K562 (cell line): ENCODE measurements at regions not wholly inside any gene's neighbourhood (a gene's known extent, or its start where the extent isn't known, plus 50 kb on each side); places are given as distances from the start of the nearest gene placed in this dataset.

Experiments used
- ATAC-seq: fragments of 200-7000 bp; cut with Tn5 transposase; 3 replicates; pipeline ENCODE4 v1.9.1; 2020; ENCODE audit warnings: moderate library complexity
- BruUV-seq: library from RNA; stranded (reverse); fragments of 400-500 nt; replicated peaks from 2 replicates; lab custom pipeline; 2021; lab: Mats Ljungman, UMichigan
- CTCF ChIA-PET: fragments of 300-600 bp; formaldehyde crosslinking; extraction: SDS; loops from one replicate; lab custom pipeline; 2021; ENCODE audit warnings: low intra/inter-chr PET ratio; lab: Yijun Ruan, JAX
- POLR2A ChIA-PET: fragments of 300-600, 350-650 bp; sonication (Branson Sonifier 250); formaldehyde crosslinking; extraction: SDS; loops from one replicate; lab custom pipeline; 2021; ENCODE audit warnings: antibody characterized with exemption, inconsistent platforms; lab: Yijun Ruan, JAX
- DNase-seq, 4 experiments: peaks; one replicate each; pipeline versions ENCODE4 v3.0.0 to v3.0.0-alpha.2; 2011 to 2018; ENCODE audit warnings: low spot score in 3 of 4, mixed read lengths in 3 of 4; ENCODE audit errors: extremely low read depth in 1 of 4
- FAIRE-seq: peaks from 2 replicates; lab custom pipeline; 2011; peaks lifted over from hg19 to GRCh38; lab: Jason Lieb, UNC
- H2AFZ ChIP-seq: 2 replicates; pipeline ENCODE4 v1.6.0; 2011; ENCODE audit warnings: low read depth, low read length, control low read depth, inconsistent platforms
- H3K27ac ChIP-seq: fragments of 200-600 bp; 3 replicates; pipeline ENCODE4 v1.8.0; 2011; ENCODE audit warnings: low read depth, mild to moderate bottlenecking, control low read depth, inconsistent platforms, low read length, moderate library complexity, mixed read lengths; ENCODE audit errors: extremely low read depth
- H3K27me3 ChIP-seq, 2 experiments: fragments of 300-600 bp in 1 of 2; 2 replicates in 1 of 2; 3 replicates in 1 of 2; pipeline versions ENCODE4 v1.6.0 to v1.8.0; 2011; ENCODE audit warnings: inconsistent platforms in 2 of 2, low read length in 2 of 2, mild to moderate bottlenecking in 1 of 2, mixed read lengths in 1 of 2, moderate library complexity in 1 of 2; ENCODE audit not compliant: control insufficient read depth in 2 of 2, insufficient read depth in 2 of 2
- H3K36me3 ChIP-seq: fragments of 300-600 bp; 3 replicates; pipeline ENCODE4 v1.8.0; 2011; ENCODE audit warnings: mild to moderate bottlenecking, low read length, inconsistent platforms; ENCODE audit not compliant: control insufficient read depth, insufficient read depth
- H3K4me1 ChIP-seq, 2 experiments: fragments of 200-600 bp in 1 of 2; replicated peaks in 1 of 2; 2 replicates in 1 of 2; 3 replicates in 1 of 2; pipeline versions ENCODE4 v1.5.1 to v1.8.0; 2011; ENCODE audit warnings: inconsistent platforms in 2 of 2, low read length in 2 of 2, mild to moderate bottlenecking in 1 of 2, mixed read lengths in 1 of 2, moderate library complexity in 1 of 2; ENCODE audit not compliant: control insufficient read depth in 2 of 2, insufficient read depth in 2 of 2
- H3K4me2 ChIP-seq: 2 replicates; pipeline ENCODE4 v1.6.1; 2011; ENCODE audit warnings: low read length, control low read depth, inconsistent platforms, mixed read lengths; ENCODE audit not compliant: insufficient read depth
- H3K4me3 ChIP-seq: fragments of 200-600 bp; sonication (generic), shearing (Covaris generic); 2 replicates; pipeline ENCODE4 v1.5.1; 2016; ENCODE audit warnings: control low read depth, inconsistent platforms
- H3K79me2 ChIP-seq: fragments of 200-600 bp; 3 replicates; pipeline ENCODE4 v1.8.0; 2011; ENCODE audit warnings: low read length, inconsistent platforms; ENCODE audit not compliant: control insufficient read depth, insufficient read depth
- H3K9ac ChIP-seq, 2 experiments: 2 replicates each; pipeline versions ENCODE4 v1.6.0 to v1.6.1; 2011; ENCODE audit warnings: low read depth in 2 of 2, low read length in 2 of 2, control low read depth in 1 of 2, inconsistent platforms in 1 of 2, mild to moderate bottlenecking in 1 of 2, mixed read lengths in 1 of 2; ENCODE audit not compliant: insufficient read depth in 1 of 2
- H3K9me1 ChIP-seq: one replicate; pipeline ENCODE4 v1.6.0; 2011; ENCODE audit warnings: inconsistent platforms, mild to moderate bottlenecking, low read length, moderate library complexity; ENCODE audit not compliant: control insufficient read depth, insufficient read depth
- H3K9me3 ChIP-seq: replicated peaks from 2 replicates; pipeline ENCODE4 v1.5.1; 2011; ENCODE audit warnings: low read depth, low read length, inconsistent platforms; ENCODE audit not compliant: control insufficient read depth, insufficient read depth
- H4K20me1 ChIP-seq: replicated peaks from 2 replicates; pipeline ENCODE4 v1.6.1; 2011; ENCODE audit warnings: low read length, inconsistent platforms, mixed read lengths; ENCODE audit not compliant: control insufficient read depth, insufficient read depth
- ATF3 ChIP-seq, 2 experiments: fragments of 450-650 bp in 1 of 2; sonication (generic) in 1 of 2; formaldehyde crosslinking in 1 of 2; IDR thresholded peaks in 1 of 2; conservative IDR thresholded peaks in 1 of 2; 2 replicates each; pipeline versions ENCODE4 v1.6.1 to v1.8.1; 2016 to 2023; ENCODE audit warnings: mild to moderate bottlenecking in 2 of 2, moderate library complexity in 2 of 2, inconsistent platforms in 1 of 2, missing genetic modification reagents in 1 of 2
- ATF7 ChIP-seq: fragments of 450-650 bp; IDR thresholded peaks from 2 replicates; pipeline ENCODE4 v1.7.1; 2014; ENCODE audit warnings: mild to moderate bottlenecking, moderate library complexity
- CBX1 ChIP-seq: sonication (generic); IDR thresholded peaks from 2 replicates; pipeline ENCODE4 v1.6.1; 2016; ENCODE audit warnings: antibody characterized with exemption, low read depth, mild to moderate bottlenecking
- CEBPB ChIP-seq: fragments of 450-650 bp; IDR thresholded peaks from 2 replicates; pipeline ENCODE4 v1.6.1; 2016; ENCODE audit warnings: missing genetic modification characterization, missing compliant biosample characterization
- EWSR1 ChIP-seq: fragments of 450-650 bp; IDR thresholded peaks from 2 replicates; pipeline ENCODE4 v1.6.1; 2018; ENCODE audit warnings: borderline replicate concordance, mild to moderate bottlenecking, low read depth, moderate library complexity; ENCODE audit not compliant: partially characterized antibody
- FOXA3 ChIP-seq, 2 experiments: fragments of 450-650 bp in 1 of 2; sonication (generic) in 1 of 2; formaldehyde crosslinking; IDR thresholded peaks in 1 of 2; conservative IDR thresholded peaks in 1 of 2; 2 replicates each; pipeline versions ENCODE4 v1.4.0 to v1.8.0; 2020 to 2022; ENCODE audit warnings: mild to moderate bottlenecking in 2 of 2, missing genetic modification reagents in 1 of 2
- NCOR1 ChIP-seq: fragments of 450-650 bp; IDR thresholded peaks from 2 replicates; pipeline ENCODE4 v1.6.1; 2016; ENCODE audit warnings: mild to moderate bottlenecking, moderate library complexity
- PPARD ChIP-seq: fragments of 250-450 bp; sonication (Bioruptor Pico); IDR thresholded peaks from 2 replicates; pipeline ENCODE4 v1.8.0; 2022; ENCODE audit warnings: inconsistent platforms, mild to moderate bottlenecking, moderate library complexity
- PTBP1 ChIP-seq: fragments of 200-400 bp; formaldehyde crosslinking; IDR thresholded peaks from 2 replicates; pipeline ENCODE4 v1.6.1; 2017; ENCODE audit warnings: low read depth, low read length
- ZNF395 ChIP-seq: fragments of 200-800 bp; sonication (Bioruptor generic); IDR thresholded peaks from 2 replicates; pipeline ENCODE4 v1.6.1; 2017; ENCODE audit warnings: missing genetic modification characterization, missing compliant biosample characterization
- ZNF407 ChIP-seq: fragments of 450-650 bp; IDR thresholded peaks from 2 replicates; pipeline ENCODE4 v1.6.1; 2016; ENCODE audit warnings: low read depth
- WGBS: fragments of 100-300 bp; shearing (Covaris generic); methylation state at CpG from one replicate; pipeline ENCODE4 v1.1.6; 2016; ENCODE audit warnings: low coverage, mixed read lengths; ENCODE audit not compliant: insufficient coverage; ENCODE audit errors: missing lambda C conversion rate; 5-methylcytosine and 5-hydroxymethylcytosine counted together
- in situ Hi-C: fragments of 300-500 bp; cut with MboI; formaldehyde crosslinking; loops from 4 replicates; pipeline ENCODE4 v1.15.0; 2018; ENCODE audit warnings: inconsistent platforms, mixed read lengths
- intact Hi-C: fragments of 100-400 bp; cut with micrococcal nuclease; formaldehyde crosslinking; loops from 2 replicates; pipeline ENCODE4 v1.14.2; 2022

GRCh38 chr3:145882436-145882835 lies 278.5 kb downstream of the PLOD2 start (continued):
- TF ChIP-seq NCOR1: no peak
- TF ChIP-seq, all 486 proteins: peak for 0

- WGBS: 11% methylated on average over 2 of the region's 2 CpGs
- Histone ChIP-seq H4K20me1 (no peaks in the 10 kb centered on the region), H3K9ac (no peak overlapping the region), H3K27ac (no peak overlapping the region), H3K79me2 (no peaks in the 10 kb centered on the region), H3K4me1 (no peaks in the 10 kb centered on the region), H3K4me3 (no peak overlapping the region), H2AFZ (no peak overlapping the region), H3K36me3 (no peaks in the 10 kb centered on the region), H3K9me3 (no peaks in the 10 kb centered on the region), H3K4me2 (no peak overlapping the region), H3K27me3 (no peaks in the 10 kb centered on the region), H3K9me1 (no peaks in the 10 kb centered on the region)
- POLR2A ChIA-PET: interaction anchor here (0.7 kb wide), 1 partner anchor 572 kb away, joined by 3 read pairs; no protein-coding TSS in a partner anchor
- no TSS peak for BruUV-seq
- ATAC-seq: no peak
- no peak for DNase-seq
- intact Hi-C loops (no loop called here), in situ Hi-C loops (no loop called here)
- CTCF ChIA-PET: no interaction called here
- FAIRE-seq: no peak
- TF ChIP-seq CEBPB: no peak
- TF ChIP-seq CBX1: no peak
- TF ChIP-seq ZNF407: no peak
- TF ChIP-seq EWSR1: no peak
- no peak for TF ChIP-seq ATF7
- TF ChIP-seq FOXA3 (CRISPR knock-in tag; conservative IDR thresholded peaks at IDR 0.05 in 1 of 2, IDR thresholded peaks at IDR 0.05 in 1 of 2): no peak
- TF ChIP-seq ZNF395 (CRISPR knock-in tag): no peak
- TF ChIP-seq PTBP1: no peak
- TF ChIP-seq ATF3 (IDR thresholded peaks at IDR 0.05): no peak
- no peak for TF ChIP-seq ATF3 (CRISPR knock-in tag; conservative IDR thresholded peaks at IDR 0.05)
- TF ChIP-seq PPARD (CRISPR knock-in tag): no peak
Measured at GRCh38 chr3:145889730-145890129, 271.3 kb downstream of the PLOD2 start.
